ENCODE measurements at regions not wholly inside any gene's neighbourhood (a gene's known extent, or its start where the extent isn't known, plus 50 kb on each side); places are given as distances from the start of the nearest gene placed in this dataset.
"Not testable (repeated sequence)": the region's sequence is repeated elsewhere in the genome, so short reads cannot be mapped to it uniquely, and the experiment has no call there.

- not testable (repeated sequence) for DNase-seq
Observed at GRCh38 chr4:56134834-56135233, 186.1 kb downstream of the CEP135 start.

GRCh38 chr4:56134266-56134665 lies 185.5 kb downstream of the CEP135 start:
- peak; percentile 37 for DNase-seq

DNA sequence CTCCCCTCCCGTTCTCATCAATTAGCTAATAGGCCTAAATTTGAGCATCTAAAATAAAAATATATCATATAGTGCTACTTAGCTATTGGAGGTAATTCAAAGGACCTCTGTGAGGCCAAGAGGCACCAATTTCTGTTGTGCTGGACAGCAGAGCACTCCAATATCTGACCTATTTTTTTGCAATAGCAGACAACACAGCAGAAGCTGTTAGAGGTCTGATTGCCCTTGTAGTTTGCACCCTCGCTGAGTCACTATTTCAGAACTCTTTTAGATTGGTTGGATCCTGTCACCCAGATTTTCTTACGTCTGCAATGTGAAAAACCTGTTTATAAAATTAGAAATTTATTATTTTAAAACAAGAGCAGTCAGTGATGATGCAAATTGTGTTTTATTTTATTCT lies 184.1 kb downstream of the CEP135 start:
- DNase-seq, result no peak

- DNase-seq, result not testable (repeated sequence)
Observed at GRCh38 chr4:56132188-56132587, 183.4 kb downstream of the CEP135 start.

- peak; percentile 50 for DNase-seq
Observed at GRCh38 chr4:56130606-56131155, 181.9 kb downstream of the CEP135 start.

DNA sequence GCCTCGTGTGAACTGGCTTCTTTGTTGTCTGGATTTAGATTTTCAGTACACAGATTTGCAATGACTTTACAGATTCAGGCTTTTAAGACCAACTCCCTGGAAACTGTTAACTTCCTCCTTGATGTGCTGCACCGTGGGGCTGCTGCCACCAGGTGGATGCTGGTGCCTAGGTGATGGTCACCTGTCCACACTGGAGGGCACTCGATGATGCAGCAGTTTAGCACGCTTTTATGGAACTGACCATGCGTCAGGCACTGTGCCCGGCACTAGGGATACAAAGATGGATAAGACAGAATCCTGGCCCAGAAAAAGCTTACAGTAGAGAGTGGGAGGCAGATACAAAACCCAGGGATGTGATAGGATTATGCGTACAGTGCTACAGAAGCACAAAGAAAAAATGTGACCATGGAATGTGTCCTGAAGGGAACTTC lies 180.7 kb downstream of the CEP135 start:
- DNase-seq, result peak; percentile 12

- DNase-seq, result peak; percentile 74
Observed at GRCh38 chr4:56128213-56128612, 179.5 kb downstream of the CEP135 start.

DNA sequence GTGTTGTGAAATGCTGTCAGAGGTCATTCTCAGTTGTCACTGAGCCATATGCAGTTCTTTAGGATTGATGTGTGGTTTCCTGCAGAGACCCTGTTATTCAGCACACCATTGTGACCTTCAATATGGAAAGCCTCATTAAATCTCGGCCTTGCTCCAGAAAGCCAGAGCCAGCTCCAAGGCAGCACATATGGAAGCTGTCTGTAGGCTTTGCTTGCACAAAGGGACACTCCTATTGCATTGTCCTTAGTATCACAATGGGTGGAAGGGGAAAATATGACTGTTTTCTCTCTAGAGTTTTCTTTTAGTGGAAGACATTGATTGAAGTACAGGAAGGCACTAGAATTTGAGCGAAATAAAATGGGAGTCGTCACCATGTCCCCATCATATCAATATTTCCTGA lies 179.0 kb downstream of the CEP135 start:
- DNase-seq, result no peak

GRCh38 chr4:56123547-56123946 lies 174.8 kb downstream of the CEP135 start:
- DNase-seq, result no peak

DNA sequence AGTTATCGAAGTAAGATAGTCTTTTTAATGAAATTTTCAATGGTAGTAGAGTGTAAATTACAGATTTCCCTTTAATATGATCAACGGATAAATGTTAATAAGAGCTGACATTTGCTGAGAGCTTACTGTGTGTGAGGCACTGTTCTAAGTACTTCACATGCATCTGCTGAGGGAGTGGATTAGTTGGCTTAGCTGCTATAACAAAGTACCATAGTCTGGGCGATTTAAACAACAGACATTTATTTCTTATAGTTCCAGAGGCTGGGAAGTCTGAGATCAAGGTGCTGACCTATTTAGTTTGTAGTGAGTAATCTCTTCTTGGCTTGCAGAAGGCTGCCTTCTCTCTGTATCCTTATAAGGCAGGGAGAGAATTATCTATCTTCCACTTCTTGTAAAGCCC lies 174.3 kb downstream of the CEP135 start:
- DNase-seq, result no peak

DNA sequence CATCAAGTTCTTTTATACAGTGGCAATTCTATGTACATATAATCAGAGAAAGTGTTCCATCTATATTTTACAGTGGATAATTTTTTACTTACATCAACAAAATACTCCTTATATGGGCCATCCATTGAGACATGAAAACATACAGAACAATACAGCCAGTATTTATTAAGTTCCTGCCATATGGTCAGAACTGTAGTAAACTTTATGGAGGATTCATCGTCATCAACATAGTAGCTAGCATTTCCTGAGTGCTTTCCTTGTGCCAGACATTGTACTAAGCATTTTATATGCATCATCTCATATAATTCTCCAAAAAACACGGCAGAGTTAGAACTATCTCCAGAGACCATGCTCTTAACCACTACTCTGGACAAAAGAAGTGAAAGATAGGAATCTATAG lies 170.1 kb downstream of the CEP135 start:
- DNase-seq, result no peak

DNA sequence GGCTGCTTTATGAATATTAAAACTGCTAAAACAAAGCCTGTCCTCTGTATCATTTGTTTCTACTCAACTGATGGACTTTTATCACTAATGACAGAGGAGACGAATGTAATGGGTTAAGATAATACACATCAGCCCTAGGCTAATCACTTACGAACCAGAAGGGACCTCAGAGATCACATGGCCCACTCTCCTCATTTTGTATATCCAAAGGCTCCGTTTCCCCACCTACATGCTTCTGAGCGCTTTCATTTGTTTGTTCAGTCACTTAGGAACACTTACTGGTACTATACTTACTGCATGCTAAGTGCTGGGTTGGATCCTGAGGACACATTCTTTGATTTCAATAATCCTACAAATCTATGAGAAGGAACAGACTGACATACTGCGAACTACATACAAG lies 169.3 kb downstream of the CEP135 start:
- DNase-seq, result no peak

- no peak for DNase-seq
Observed at GRCh38 chr4:56115898-56116297, 167.2 kb downstream of the CEP135 start.

- no peak for DNase-seq
Observed at GRCh38 chr4:56112377-56112776, 163.6 kb downstream of the CEP135 start.

DNA sequence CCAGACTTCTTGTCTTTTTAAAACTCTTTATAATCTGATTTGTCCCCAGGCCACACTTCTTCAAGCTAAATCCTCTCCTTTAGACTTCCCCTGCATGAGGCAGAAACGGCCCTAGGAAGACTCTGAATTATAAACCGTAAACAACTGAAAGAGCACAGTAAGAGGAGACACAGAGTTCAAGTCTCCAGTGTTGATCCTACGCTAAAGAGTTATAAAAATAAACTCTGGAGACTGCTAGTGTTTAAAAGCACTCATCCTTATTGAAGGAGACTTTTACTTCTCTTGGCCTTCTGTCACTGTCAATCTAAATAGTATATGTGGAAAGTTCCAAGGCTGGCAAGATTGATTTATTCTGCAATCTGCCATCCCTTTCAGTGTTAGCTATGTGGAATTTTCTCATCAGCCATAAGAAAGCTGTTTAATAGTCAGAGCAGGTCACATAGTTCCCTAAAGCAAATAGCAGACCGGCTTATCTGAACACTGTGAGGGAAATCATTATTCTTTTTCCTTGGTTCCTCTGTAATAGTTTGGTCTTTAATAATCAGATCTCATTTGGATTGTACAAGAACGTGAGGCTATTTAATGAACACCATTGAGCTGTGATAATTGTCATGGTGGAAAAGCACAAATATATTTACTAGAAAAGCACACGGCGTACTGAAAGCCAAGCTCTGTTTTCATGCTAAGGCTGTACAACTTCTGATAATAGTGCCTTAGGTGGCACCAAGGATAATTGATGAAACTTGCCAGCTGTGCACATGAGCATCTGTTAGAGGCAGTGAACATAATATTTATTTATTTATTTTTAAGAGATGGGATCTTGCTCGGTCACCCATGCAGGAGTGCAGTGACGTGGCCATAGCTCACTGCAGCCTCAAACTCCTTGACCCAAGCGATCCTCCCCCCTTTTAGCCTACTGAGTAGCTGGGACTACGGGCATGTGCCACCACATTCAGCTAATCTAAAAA lies 157.7 kb downstream of the CEP135 start:
- DNase-seq, result no peak

- DNase-seq, result no peak
Observed at GRCh38 chr4:56104188-56104587, 155.4 kb downstream of the CEP135 start.

- DNase-seq, result no peak
Observed at GRCh38 chr4:56102601-56103000, 153.9 kb downstream of the CEP135 start.

DNA sequence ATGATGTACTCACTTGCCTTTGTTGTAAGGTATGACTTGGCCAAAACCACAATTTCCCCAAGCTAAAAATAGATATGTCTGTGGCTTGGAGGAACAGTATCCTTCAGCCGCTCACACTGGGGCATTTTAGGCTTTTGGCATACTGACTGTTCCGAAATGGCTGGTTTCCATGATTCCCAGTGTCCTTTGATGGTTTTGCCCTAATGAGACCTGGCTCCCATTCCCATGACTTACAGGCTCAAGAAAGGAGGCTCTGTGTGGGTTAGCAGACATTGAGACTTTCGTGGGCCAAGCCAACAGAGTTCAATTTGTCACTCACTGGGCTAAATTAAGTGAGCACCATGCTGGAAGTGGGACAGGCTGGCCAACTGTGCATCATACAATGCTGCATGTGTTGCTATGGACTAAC lies 150.6 kb downstream of the CEP135 start:
- DNase-seq, result no peak

DNA sequence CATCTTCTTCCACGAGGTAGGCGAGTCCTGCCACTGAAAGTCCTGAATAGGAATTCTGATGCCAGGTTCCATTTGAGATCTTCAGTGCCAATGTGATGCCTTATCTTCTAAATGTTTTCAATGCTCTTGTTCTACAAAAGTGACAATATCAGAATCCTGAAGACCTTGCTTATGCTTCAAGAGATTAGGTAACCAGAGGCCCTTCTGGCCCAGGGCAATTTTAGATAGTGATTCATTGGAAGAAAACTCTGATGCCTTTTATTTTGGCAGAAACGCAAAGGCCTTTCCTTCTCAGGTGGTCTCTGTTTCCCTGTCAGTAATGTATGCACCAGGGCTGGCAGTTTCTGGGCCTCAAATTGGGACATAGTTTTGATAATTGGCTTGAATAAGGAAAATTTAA lies 144.8 kb downstream of the CEP135 start:
- DNase-seq, result no peak

DNA sequence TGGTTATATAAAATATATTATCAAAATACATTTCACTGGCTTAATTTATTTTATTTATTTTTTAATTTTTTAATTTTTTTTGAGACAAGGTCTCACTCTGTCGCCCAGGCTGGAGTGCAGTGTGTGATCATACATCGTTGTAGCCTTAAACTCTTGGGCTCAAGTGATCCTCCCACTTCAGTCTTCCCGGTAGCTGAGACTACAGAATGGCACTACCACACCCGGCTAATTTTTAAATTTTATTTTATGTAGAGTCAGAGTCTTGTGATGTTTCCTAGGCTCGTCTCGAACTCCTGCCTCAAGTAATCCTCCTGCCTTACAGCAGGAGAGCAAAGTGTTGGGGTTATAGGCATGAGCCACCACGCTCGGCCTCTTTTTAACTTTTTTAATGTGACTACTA lies 143.8 kb downstream of the CEP135 start:
- no peak for DNase-seq

- no peak for DNase-seq
Observed at GRCh38 chr4:56086561-56086960, 137.8 kb downstream of the CEP135 start.

DNA sequence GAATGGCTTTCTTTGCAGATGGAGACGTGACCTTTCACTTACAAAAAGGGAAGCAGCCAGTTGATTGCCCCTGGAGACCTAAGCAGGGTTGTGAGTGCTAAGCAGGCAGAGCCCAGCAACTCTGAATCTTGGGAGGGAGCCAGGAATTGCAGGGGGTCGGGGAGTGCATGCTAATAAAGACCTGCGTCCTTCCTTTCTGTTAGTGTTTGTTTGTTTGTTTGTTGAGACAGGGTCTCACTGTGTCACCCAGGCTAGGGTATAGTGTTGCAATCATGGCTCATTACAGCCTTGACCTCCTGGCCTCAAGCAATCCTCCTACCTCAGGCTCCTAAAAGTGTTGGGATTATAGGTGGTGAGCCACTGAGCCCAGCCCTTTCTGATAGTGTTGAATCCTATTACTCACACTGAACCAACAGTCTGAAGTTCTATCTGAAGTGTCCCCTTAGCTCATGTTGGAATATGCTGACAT lies 137.4 kb downstream of the CEP135 start:
- no peak for DNase-seq

DNA sequence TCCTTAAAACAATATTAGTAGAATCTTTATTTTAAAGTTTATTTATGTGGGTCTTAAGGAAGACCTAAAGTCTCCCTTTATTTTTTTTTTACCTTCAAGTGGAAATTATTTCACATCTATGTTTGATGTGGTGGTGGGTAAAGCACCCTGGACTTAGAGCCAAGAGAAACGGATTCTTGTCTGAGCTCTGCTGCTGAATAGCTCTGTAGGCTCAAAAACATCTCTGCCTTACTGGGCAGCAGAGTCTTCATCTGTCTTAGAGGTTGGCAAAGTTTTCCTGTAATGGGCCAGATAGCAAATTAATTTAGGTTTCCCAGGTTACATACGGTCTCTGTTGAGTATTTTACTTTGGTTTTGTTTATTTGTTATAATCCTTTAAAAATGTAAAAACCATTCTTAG lies 136.5 kb downstream of the CEP135 start:
- DNase-seq, result no peak

DNA sequence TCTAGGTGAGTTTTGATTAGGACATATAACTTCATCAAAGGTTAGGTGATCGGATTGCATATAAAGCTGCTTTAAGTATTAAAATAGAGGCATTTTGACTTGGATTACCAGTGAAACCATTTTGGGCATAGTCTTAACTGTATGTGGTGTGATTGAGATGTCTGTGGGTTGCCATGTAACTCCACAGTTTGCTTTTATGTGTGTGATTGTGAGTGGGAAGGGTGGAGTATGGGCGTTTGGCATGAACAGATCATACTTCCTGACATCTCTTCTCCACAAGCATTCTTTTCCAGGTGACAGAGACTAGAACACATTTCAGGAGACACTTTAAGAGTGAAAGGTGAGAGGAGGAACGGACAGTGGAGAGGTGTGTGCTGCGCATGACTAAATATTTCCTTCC lies 136.1 kb downstream of the CEP135 start:
- DNase-seq, result no peak

Measured in fibroblast of skin of back (primary cell).